ENCODE measurements at regions not wholly inside any gene's neighbourhood (a gene's known extent, or its start where the extent isn't known, plus 50 kb on each side); places are given as distances from the start of the nearest gene placed in this dataset.

DNA sequence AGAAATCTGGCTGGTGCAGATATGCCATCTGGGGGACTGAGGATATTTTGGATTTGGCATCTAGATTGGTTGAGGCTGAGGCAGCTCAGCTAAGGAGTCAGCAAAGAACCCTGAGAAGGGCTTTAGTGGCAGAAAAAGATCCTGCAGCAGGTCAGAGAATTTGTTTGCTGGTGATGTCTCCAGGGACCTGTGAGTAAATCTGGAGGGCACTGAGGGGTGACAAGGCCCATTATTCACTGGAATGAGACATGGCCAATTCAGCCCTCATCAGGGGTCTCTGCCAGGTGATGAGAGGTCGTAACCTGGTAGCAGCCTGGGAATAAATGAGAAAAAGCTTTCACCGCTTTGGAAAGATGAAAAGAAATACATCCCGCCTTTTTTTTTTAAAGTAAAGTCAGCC lies 118.3 kb upstream of the FBXL4 start:
- H3K9me3 ChIP-seq (ENCODE audit: insufficient read depth, low read length): no peaks in the 10 kb centered on the region
- H3K4me3 ChIP-seq (ENCODE audit: insufficient read length, low read depth): no peak overlapping the region
- no peaks in the 10 kb centered on the region for H3K4me1 ChIP-seq (ENCODE audit: insufficient read depth, insufficient read length)
- H3K27me3 ChIP-seq (ENCODE audit: insufficient read depth, insufficient read length): no peaks in the 10 kb centered on the region
- no peak overlapping the region for H3K9ac ChIP-seq (ENCODE audit: insufficient read length, low read depth)
- TF ChIP-seq SUZ12 (IDR thresholded peaks at IDR 0.05; ENCODE audit: extremely low read depth, insufficient read depth, insufficient read length): no peak
- no peak for TF ChIP-seq YY1 (IDR thresholded peaks at IDR 0.05; ENCODE audit: insufficient read depth, insufficient read length)
- no peak for TF ChIP-seq ZNF274 (IDR thresholded peaks at IDR 0.05; ENCODE audit: low read depth, low read length)
- H3K36me3 ChIP-seq (ENCODE audit: insufficient read depth, insufficient read length, low read length): no peaks in the 10 kb centered on the region
- no peak for DNase-seq (ENCODE audit: low read depth, low spot score)

DNA sequence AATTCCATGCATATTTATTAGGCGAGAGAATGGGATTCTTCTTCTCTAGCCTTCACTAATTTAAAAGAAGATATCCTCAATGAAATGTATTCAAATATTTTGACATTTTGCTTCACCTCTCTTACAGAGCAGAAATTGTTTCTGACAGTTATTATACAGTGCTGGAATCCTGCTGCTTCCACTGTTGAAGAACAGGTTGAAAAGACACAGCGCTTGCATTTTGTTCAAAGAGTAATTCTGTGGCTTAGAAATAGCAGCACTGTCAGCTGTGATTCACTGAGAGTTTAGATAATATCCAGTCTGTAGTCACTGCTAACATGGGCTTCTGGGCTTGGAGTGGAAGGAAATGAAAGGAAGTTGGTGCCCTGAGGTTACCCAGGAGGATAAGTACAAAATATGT lies 117.1 kb upstream of the FBXL4 start:
- DNase-seq (ENCODE audit: low read depth, low spot score): no peak
- Histone ChIP-seq H3K4me3 (ENCODE audit: insufficient read length, low read depth) (no peak overlapping the region), H3K9me3 (ENCODE audit: insufficient read depth, low read length) (no peaks in the 10 kb centered on the region), H3K36me3 (ENCODE audit: insufficient read depth, insufficient read length, low read length) (no peaks in the 10 kb centered on the region), H3K9ac (ENCODE audit: insufficient read length, low read depth) (no peak overlapping the region), H3K27me3 (ENCODE audit: insufficient read depth, insufficient read length) (no peaks in the 10 kb centered on the region), H3K4me1 (ENCODE audit: insufficient read depth, insufficient read length) (no peaks in the 10 kb centered on the region)
- TF ChIP-seq YY1 (IDR thresholded peaks at IDR 0.05; ENCODE audit: insufficient read depth, insufficient read length) (no peak), ZNF274 (IDR thresholded peaks at IDR 0.05; ENCODE audit: low read depth, low read length) (no peak), SUZ12 (IDR thresholded peaks at IDR 0.05; ENCODE audit: extremely low read depth, insufficient read depth, insufficient read length) (no peak)

DNA sequence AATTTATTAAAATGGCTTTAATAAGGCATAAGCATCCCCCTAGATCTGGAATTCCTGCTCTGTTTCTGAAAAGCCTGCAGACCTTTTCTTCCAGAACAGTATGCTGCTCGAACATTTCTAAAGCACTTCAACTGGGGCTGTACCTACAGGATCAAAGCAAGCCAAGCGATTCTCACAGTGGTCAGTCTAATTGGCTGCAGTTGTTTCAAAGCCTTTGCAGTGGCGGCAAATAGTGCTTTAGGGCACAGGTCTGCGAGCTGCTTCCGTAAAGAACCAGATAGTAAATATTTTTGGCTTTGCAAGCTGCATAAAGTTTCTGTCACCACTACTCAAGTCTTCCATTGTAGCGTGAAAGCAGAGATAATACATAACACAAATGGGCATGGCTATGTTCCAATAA lies 88.9 kb upstream of the FBXL4 start:
- H3K9ac ChIP-seq (ENCODE audit: insufficient read length, low read depth): no peak overlapping the region

DNA sequence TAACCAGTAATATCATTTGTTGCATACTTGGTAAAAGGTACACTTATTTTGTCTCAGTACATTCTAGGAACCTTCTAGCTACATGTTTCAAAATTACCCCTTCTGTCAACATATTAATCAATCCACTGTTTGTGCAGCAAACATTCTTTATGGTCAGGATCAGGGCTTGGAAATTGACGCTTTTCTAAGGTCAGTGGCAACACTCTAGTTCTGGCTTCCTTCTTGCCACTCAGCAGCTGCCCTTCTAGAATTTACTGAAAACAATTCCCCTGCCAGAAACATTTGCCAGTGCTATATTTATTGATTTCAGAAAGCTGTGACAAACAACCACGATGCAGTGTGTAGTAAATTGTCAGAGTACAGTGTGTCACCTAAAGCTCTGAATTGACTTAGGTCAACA lies 84.7 kb upstream of the FBXL4 start:
- TF ChIP-seq YY1 (IDR thresholded peaks at IDR 0.05; ENCODE audit: insufficient read depth, insufficient read length) (no peak), ZNF274 (IDR thresholded peaks at IDR 0.05; ENCODE audit: low read depth, low read length) (no peak), SUZ12 (IDR thresholded peaks at IDR 0.05; ENCODE audit: extremely low read depth, insufficient read depth, insufficient read length) (no peak)
- Histone ChIP-seq H3K9me3 (ENCODE audit: insufficient read depth, low read length) (no peaks in the 10 kb centered on the region), H3K36me3 (ENCODE audit: insufficient read depth, insufficient read length, low read length) (no peaks in the 10 kb centered on the region), H3K4me1 (ENCODE audit: insufficient read depth, insufficient read length) (no peaks in the 10 kb centered on the region), H3K4me3 (ENCODE audit: insufficient read length, low read depth) (no peak overlapping the region), H3K27me3 (ENCODE audit: insufficient read depth, insufficient read length) (no peaks in the 10 kb centered on the region), H3K9ac (ENCODE audit: insufficient read length, low read depth) (no peak overlapping the region)
- no peak for DNase-seq (ENCODE audit: low read depth, low spot score)

More for the DNA sequence above, 88.9 kb upstream of the FBXL4 start:
- TF ChIP-seq ZNF274 (IDR thresholded peaks at IDR 0.05; ENCODE audit: low read depth, low read length) (no peak), SUZ12 (IDR thresholded peaks at IDR 0.05; ENCODE audit: extremely low read depth, insufficient read depth, insufficient read length) (no peak), YY1 (IDR thresholded peaks at IDR 0.05; ENCODE audit: insufficient read depth, insufficient read length) (no peak)
- H3K4me3 ChIP-seq (ENCODE audit: insufficient read length, low read depth): no peak overlapping the region
- DNase-seq (ENCODE audit: low read depth, low spot score): no peak
- H3K4me1 ChIP-seq (ENCODE audit: insufficient read depth, insufficient read length): no peaks in the 10 kb centered on the region
- H3K9me3 ChIP-seq (ENCODE audit: insufficient read depth, low read length): no peaks in the 10 kb centered on the region
- no peaks in the 10 kb centered on the region for H3K27me3 ChIP-seq (ENCODE audit: insufficient read depth, insufficient read length)
- no peaks in the 10 kb centered on the region for H3K36me3 ChIP-seq (ENCODE audit: insufficient read depth, insufficient read length, low read length)

DNA sequence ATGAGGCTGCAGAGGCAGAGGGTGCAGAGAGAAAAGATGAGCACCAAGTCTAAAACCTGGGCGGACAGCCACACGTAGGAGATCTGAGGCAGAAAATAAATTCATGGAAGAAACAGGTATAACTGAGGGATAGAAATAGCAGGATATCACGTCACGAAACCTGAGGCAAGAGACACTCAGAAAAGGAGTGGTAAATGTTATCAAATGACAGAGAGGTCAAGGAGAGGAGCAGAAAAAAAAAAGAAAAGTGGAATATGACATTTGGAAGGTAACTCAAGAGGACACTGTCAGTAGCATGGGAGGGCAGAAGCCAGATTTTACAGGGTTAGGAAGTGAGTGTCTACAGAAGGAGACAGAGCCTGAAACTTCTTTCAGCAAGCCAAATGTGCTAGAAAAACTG lies 84.2 kb upstream of the FBXL4 start:
- H3K36me3 ChIP-seq (ENCODE audit: insufficient read depth, insufficient read length, low read length): no peaks in the 10 kb centered on the region
- H3K27me3 ChIP-seq (ENCODE audit: insufficient read depth, insufficient read length): no peaks in the 10 kb centered on the region
- TF ChIP-seq SUZ12 (IDR thresholded peaks at IDR 0.05; ENCODE audit: extremely low read depth, insufficient read depth, insufficient read length) (no peak), YY1 (IDR thresholded peaks at IDR 0.05; ENCODE audit: insufficient read depth, insufficient read length) (no peak), ZNF274 (IDR thresholded peaks at IDR 0.05; ENCODE audit: low read depth, low read length) (no peak)
- DNase-seq (ENCODE audit: low read depth, low spot score): no peak
- no peaks in the 10 kb centered on the region for H3K4me1 ChIP-seq (ENCODE audit: insufficient read depth, insufficient read length)
- H3K9ac ChIP-seq (ENCODE audit: insufficient read length, low read depth): no peak overlapping the region
- H3K4me3 ChIP-seq (ENCODE audit: insufficient read length, low read depth): no peak overlapping the region
- no peaks in the 10 kb centered on the region for H3K9me3 ChIP-seq (ENCODE audit: insufficient read depth, low read length)

DNA sequence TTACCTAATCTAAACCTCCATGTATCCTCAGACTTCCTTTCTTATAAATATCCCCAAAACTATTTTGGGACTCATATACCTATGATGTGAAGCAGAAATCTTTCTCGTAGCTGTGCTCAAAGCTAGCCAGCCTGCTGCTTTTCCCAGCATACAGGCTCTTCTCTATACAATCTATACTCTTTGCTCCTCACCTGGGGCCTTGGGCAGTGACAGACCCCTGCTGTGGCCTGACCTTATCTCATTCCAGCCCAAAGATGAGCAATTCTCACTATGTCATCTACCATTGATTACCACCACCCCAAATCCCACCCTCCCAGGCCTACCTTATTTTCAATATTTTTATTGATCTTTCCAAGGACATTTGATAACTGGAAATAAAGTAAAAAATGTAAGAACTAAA lies 83.2 kb upstream of the FBXL4 start:
- peaks cover 5% of the 10 kb centered on the region; the same call in 1 of the 2 replicates for H3K9me3 ChIP-seq (ENCODE audit: insufficient read depth, low read length)
- H3K4me1 ChIP-seq (ENCODE audit: insufficient read depth, insufficient read length): no peaks in the 10 kb centered on the region
- DNase-seq (ENCODE audit: low read depth, low spot score): no peak
- TF ChIP-seq YY1 (IDR thresholded peaks at IDR 0.05; ENCODE audit: insufficient read depth, insufficient read length) (no peak), ZNF274 (IDR thresholded peaks at IDR 0.05; ENCODE audit: low read depth, low read length) (no peak), SUZ12 (IDR thresholded peaks at IDR 0.05; ENCODE audit: extremely low read depth, insufficient read depth, insufficient read length) (no peak)
- no peak overlapping the region for H3K4me3 ChIP-seq (ENCODE audit: insufficient read length, low read depth)
- H3K9ac ChIP-seq (ENCODE audit: insufficient read length, low read depth): no peak overlapping the region
- no peaks in the 10 kb centered on the region for H3K27me3 ChIP-seq (ENCODE audit: insufficient read depth, insufficient read length)
- no peaks in the 10 kb centered on the region for H3K36me3 ChIP-seq (ENCODE audit: insufficient read depth, insufficient read length, low read length)

DNA sequence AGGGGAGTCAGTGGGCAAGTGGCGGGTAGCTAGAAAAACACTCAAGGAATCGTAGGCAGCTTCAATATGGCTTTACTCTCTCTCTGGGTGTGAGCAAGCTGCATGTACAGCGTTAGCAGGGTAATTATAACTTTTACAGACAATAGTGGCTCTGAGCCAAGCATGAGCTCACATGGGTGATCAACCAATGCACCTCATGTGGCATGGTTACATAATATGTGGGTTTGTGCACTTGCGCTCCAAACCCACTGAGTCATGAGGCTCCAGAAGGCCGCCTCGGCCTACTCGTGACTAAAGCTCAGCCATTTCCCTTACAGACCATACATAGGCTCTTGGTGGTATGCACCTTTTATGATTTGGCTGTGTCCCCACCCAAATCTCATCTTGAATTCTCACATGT lies 78.4 kb upstream of the FBXL4 start:
- H3K4me3 ChIP-seq (ENCODE audit: insufficient read length, low read depth): no peak overlapping the region
- no peaks in the 10 kb centered on the region for H3K36me3 ChIP-seq (ENCODE audit: insufficient read depth, insufficient read length, low read length)
- H3K27me3 ChIP-seq (ENCODE audit: insufficient read depth, insufficient read length): no peaks in the 10 kb centered on the region
- no peaks in the 10 kb centered on the region for H3K4me1 ChIP-seq (ENCODE audit: insufficient read depth, insufficient read length)
- TF ChIP-seq SUZ12 (IDR thresholded peaks at IDR 0.05; ENCODE audit: extremely low read depth, insufficient read depth, insufficient read length) (no peak), YY1 (IDR thresholded peaks at IDR 0.05; ENCODE audit: insufficient read depth, insufficient read length) (no peak), ZNF274 (IDR thresholded peaks at IDR 0.05; ENCODE audit: low read depth, low read length) (no peak)
- DNase-seq (ENCODE audit: low read depth, low spot score): no peak
- H3K9ac ChIP-seq (ENCODE audit: insufficient read length, low read depth): no peak overlapping the region
- peaks cover 10% of the 10 kb centered on the region; the same call in 1 of the 2 replicates for H3K9me3 ChIP-seq (ENCODE audit: insufficient read depth, low read length)
